GM23338 (cell line): ENCODE measurements at regions not wholly inside any gene's neighbourhood (a gene's known extent, or its start where the extent isn't known, plus 50 kb on each side); places are given as distances from the start of the nearest gene placed in this dataset.

ENCODE experiments used
- ATAC-seq: fragments of 200-7000 bp; cut with Tn5 transposase; 3 replicates; pipeline ENCODE4 v1.9.1; 2020
- DNase-seq: peaks from one replicate; pipeline ENCODE4 v3.0.0-alpha.2; 2015; ENCODE audit warnings: low spot score
- H2AFZ ChIP-seq: fragments of 200-600 bp; sonication (generic); 2 replicates; pipeline ENCODE4 v1.8.0; 2016; ENCODE audit warnings: antibody characterized with exemption, mild to moderate bottlenecking, moderate library complexity
- H3F3A ChIP-seq: fragments of 200-600 bp; sonication (generic); replicated peaks from 2 replicates; pipeline ENCODE4 v1.8.0; 2017; ENCODE audit warnings: antibody characterized with exemption, mixed run types, low read depth
- H3K27ac ChIP-seq: fragments of 200-600 bp; sonication (generic); 2 replicates; pipeline ENCODE4 v1.6.1; 2016; ENCODE audit warnings: low read depth
- H3K27me3 ChIP-seq: fragments of 200-600 bp; sonication (generic); 2 replicates; pipeline ENCODE4 v1.8.0; 2016; ENCODE audit warnings: mild to moderate bottlenecking, mixed run types, moderate library complexity; ENCODE audit not compliant: insufficient read depth
- H3K36me3 ChIP-seq: fragments of 200-600 bp; sonication (generic); 2 replicates; pipeline ENCODE4 v1.8.0; 2016; ENCODE audit warnings: mild to moderate bottlenecking; ENCODE audit not compliant: insufficient read depth
- H3K4me1 ChIP-seq: fragments of 200-600 bp; sonication (generic); 2 replicates; pipeline ENCODE4 v1.8.0; 2016; ENCODE audit warnings: mild to moderate bottlenecking, moderate library complexity; ENCODE audit not compliant: insufficient read depth
- H3K4me2 ChIP-seq: fragments of 200-600 bp; sonication (generic); 2 replicates; pipeline ENCODE4 v1.7.1; 2017; ENCODE audit warnings: mixed run types
- H3K4me3 ChIP-seq: fragments of 200-600 bp; sonication (generic); 2 replicates; pipeline ENCODE4 v1.6.1; 2016; ENCODE audit warnings: mixed run types
- H3K79me2 ChIP-seq: fragments of 200-600 bp; sonication (generic); replicated peaks from 2 replicates; pipeline ENCODE4 v1.8.0; 2017; ENCODE audit warnings: mild to moderate bottlenecking; ENCODE audit not compliant: insufficient read depth
- H3K9me2 ChIP-seq: fragments of 200-600 bp; sonication (generic); 2 replicates; pipeline ENCODE4 v1.8.0; 2017; ENCODE audit not compliant: insufficient read depth
- H4K20me1 ChIP-seq: fragments of 200-600 bp; sonication (generic); replicated peaks from 2 replicates; pipeline ENCODE4 v1.8.0; 2017; ENCODE audit warnings: mild to moderate bottlenecking; ENCODE audit not compliant: insufficient read depth
- H3K27ac Mint-ChIP-seq: 2 replicates; pipeline ENCODE4 v1.8.0; 2020; ENCODE audit warnings: inconsistent platforms, mild to moderate bottlenecking, moderate library complexity, mixed read lengths
- H3K27me3 Mint-ChIP-seq: 3 replicates; pipeline ENCODE4 v1.8.0; 2022; ENCODE audit warnings: low read depth, mild to moderate bottlenecking, moderate library complexity, mixed read lengths, inconsistent platforms; ENCODE audit not compliant: insufficient read depth, poor library complexity
- H3K36me3 Mint-ChIP-seq: 3 replicates; pipeline ENCODE4 v1.8.0; 2021; ENCODE audit warnings: low read depth, mild to moderate bottlenecking, inconsistent platforms, moderate library complexity, mixed read lengths
- H3K4me1 Mint-ChIP-seq: 3 replicates; pipeline ENCODE4 v1.8.0; 2020; ENCODE audit warnings: mild to moderate bottlenecking, inconsistent platforms, mixed read lengths
- H3K4me3 Mint-ChIP-seq: 3 replicates; pipeline ENCODE4 v1.8.0; 2021; ENCODE audit warnings: moderate library complexity, mild to moderate bottlenecking, inconsistent platforms, mixed read lengths
- H3K9me3 Mint-ChIP-seq: 3 replicates; pipeline ENCODE4 v1.8.0; 2020; ENCODE audit warnings: moderate library complexity, mild to moderate bottlenecking, inconsistent platforms, mixed read lengths
- CREB1 ChIP-seq: fragments of 250-450 bp; sonication (Bioruptor Pico); IDR thresholded peaks from 2 replicates; pipeline ENCODE4 v1.5.0; 2020; ENCODE audit warnings: low read depth, mild to moderate bottlenecking, moderate library complexity
- CTCF ChIP-seq, 2 experiments: fragments of 200-600 bp in 1 of 2; sonication (generic) in 1 of 2; conservative IDR thresholded peaks; 2 replicates each; pipeline versions ENCODE4 v1.5.1 to v1.6.1; 2016 to 2017; ENCODE audit warnings: antibody characterized with exemption in 2 of 2, low read depth in 2 of 2, mild to moderate bottlenecking in 2 of 2, moderate library complexity in 1 of 2
- EZH2 ChIP-seq: fragments of 200-600 bp; sonication (generic); IDR thresholded peaks from one replicate; pipeline ENCODE4 v1.8.0; 2017; ENCODE audit warnings: antibody characterized with exemption, mild to moderate bottlenecking, low read depth; ENCODE audit not compliant: unreplicated experiment
- EZH2phosphoT487 ChIP-seq: fragments of 200-600 bp; sonication (generic); IDR thresholded peaks from one replicate; pipeline ENCODE4 v1.8.1; 2018; ENCODE audit warnings: antibody characterized with exemption; ENCODE audit not compliant: unreplicated experiment
- JUNB ChIP-seq: IDR thresholded peaks from one replicate; pipeline ENCODE4 v1.6.1; 2016; ENCODE audit warnings: antibody characterized with exemption; ENCODE audit not compliant: unreplicated experiment
- NANOG ChIP-seq: IDR thresholded peaks from 2 replicates; pipeline ENCODE4 v1.6.1; 2016; ENCODE audit warnings: antibody characterized with exemption, borderline replicate concordance
- POLR2AphosphoS5 ChIP-seq: IDR thresholded peaks from 2 replicates; pipeline ENCODE4 v1.6.1; 2016; ENCODE audit warnings: antibody characterized with exemption, low read depth
- STAT1 ChIP-seq: IDR thresholded peaks from one replicate; pipeline ENCODE4 v1.6.1; 2016; ENCODE audit warnings: antibody characterized with exemption; ENCODE audit not compliant: unreplicated experiment
- ZNF114 ChIP-seq: fragments of 250-450 bp; sonication (Bioruptor Pico); IDR thresholded peaks from 2 replicates; pipeline ENCODE4 v1.5.0; 2020; ENCODE audit warnings: mild to moderate bottlenecking, moderate library complexity
- ZNF331 ChIP-seq: fragments of 250-450 bp; sonication (Bioruptor Pico); IDR thresholded peaks from 2 replicates; pipeline ENCODE4 v1.5.0; 2020; ENCODE audit warnings: low read depth, mild to moderate bottlenecking, moderate library complexity
- TF ChIP-seq, protein P1 (sequence below): fragments of 250-450 bp; sonication (Bioruptor Pico); IDR thresholded peaks from 2 replicates; pipeline ENCODE4 v1.5.0; 2020; ENCODE audit warnings: mild to moderate bottlenecking, moderate library complexity
- TF ChIP-seq, protein P2 (sequence below): IDR thresholded peaks from one replicate; pipeline ENCODE4 v1.6.1; 2018; ENCODE audit warnings: antibody characterized with exemption; ENCODE audit not compliant: unreplicated experiment

- no peak for TF ChIP-seq CTCF (conservative IDR thresholded peaks at IDR 0.05; ENCODE audit: low read depth in 2 of 2)
Measured at GRCh38 chr20:51894201-51894600, 91.9 kb upstream of the SALL4 start (continued).

DNA sequence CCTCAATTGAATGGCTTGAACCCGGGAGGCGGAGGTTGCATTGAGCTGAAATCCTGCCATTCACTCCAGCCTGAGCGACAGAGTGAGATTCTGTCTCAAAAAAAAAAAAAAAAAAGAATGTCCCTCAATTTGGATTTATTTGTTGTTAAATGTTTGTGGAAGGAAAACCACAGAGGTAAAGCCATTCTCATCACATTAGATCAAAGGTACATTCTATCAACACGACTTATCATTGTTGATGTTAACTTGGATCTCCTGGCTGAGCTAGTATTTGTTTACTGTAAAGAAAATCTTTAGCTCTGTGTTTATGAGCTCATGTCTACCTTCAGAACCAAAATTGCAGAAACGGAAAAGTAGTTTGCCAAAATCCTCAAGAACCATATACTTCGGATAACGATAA, 91.4 kb upstream of the SALL4 start:
- H4K20me1 ChIP-seq, result no peaks in the 10 kb centered on the region
- Mint-ChIP-seq H3K4me1 (peaks cover 20% of the 10 kb centered on the region), H3K4me3 (no peak overlapping the region), H3K27ac (no peak overlapping the region), H3K27me3 (no peaks in the 10 kb centered on the region), H3K9me3 (no peaks in the 10 kb centered on the region), H3K36me3 (no peaks in the 10 kb centered on the region)
- no peaks in the 10 kb centered on the region for H3K79me2 ChIP-seq
- no peaks in the 10 kb centered on the region for H3F3A ChIP-seq
- no peak overlapping the region for H3K4me2 ChIP-seq
- no peaks in the 10 kb centered on the region for H3K9me2 ChIP-seq
- no peaks in the 10 kb centered on the region for H3K36me3 ChIP-seq
- ATAC-seq (no peak), DNase-seq (no peak)
- peaks cover 19% of the 10 kb centered on the region for H3K4me1 ChIP-seq
- no peaks in the 10 kb centered on the region for H3K27me3 ChIP-seq
- H2AFZ ChIP-seq, result no peak overlapping the region; the same call in 1 of the 2 replicates
- no peak overlapping the region for H3K4me3 ChIP-seq
- H3K27ac ChIP-seq, result no peak overlapping the region
- no peak for TF ChIP-seq ZNF114
- no peak for TF ChIP-seq CREB1 (CRISPR knock-in tag)
- no peak for TF ChIP-seq EZH2
- TF ChIP-seq EZH2phosphoT487, result no peak
- TF ChIP-seq, protein P1, sequence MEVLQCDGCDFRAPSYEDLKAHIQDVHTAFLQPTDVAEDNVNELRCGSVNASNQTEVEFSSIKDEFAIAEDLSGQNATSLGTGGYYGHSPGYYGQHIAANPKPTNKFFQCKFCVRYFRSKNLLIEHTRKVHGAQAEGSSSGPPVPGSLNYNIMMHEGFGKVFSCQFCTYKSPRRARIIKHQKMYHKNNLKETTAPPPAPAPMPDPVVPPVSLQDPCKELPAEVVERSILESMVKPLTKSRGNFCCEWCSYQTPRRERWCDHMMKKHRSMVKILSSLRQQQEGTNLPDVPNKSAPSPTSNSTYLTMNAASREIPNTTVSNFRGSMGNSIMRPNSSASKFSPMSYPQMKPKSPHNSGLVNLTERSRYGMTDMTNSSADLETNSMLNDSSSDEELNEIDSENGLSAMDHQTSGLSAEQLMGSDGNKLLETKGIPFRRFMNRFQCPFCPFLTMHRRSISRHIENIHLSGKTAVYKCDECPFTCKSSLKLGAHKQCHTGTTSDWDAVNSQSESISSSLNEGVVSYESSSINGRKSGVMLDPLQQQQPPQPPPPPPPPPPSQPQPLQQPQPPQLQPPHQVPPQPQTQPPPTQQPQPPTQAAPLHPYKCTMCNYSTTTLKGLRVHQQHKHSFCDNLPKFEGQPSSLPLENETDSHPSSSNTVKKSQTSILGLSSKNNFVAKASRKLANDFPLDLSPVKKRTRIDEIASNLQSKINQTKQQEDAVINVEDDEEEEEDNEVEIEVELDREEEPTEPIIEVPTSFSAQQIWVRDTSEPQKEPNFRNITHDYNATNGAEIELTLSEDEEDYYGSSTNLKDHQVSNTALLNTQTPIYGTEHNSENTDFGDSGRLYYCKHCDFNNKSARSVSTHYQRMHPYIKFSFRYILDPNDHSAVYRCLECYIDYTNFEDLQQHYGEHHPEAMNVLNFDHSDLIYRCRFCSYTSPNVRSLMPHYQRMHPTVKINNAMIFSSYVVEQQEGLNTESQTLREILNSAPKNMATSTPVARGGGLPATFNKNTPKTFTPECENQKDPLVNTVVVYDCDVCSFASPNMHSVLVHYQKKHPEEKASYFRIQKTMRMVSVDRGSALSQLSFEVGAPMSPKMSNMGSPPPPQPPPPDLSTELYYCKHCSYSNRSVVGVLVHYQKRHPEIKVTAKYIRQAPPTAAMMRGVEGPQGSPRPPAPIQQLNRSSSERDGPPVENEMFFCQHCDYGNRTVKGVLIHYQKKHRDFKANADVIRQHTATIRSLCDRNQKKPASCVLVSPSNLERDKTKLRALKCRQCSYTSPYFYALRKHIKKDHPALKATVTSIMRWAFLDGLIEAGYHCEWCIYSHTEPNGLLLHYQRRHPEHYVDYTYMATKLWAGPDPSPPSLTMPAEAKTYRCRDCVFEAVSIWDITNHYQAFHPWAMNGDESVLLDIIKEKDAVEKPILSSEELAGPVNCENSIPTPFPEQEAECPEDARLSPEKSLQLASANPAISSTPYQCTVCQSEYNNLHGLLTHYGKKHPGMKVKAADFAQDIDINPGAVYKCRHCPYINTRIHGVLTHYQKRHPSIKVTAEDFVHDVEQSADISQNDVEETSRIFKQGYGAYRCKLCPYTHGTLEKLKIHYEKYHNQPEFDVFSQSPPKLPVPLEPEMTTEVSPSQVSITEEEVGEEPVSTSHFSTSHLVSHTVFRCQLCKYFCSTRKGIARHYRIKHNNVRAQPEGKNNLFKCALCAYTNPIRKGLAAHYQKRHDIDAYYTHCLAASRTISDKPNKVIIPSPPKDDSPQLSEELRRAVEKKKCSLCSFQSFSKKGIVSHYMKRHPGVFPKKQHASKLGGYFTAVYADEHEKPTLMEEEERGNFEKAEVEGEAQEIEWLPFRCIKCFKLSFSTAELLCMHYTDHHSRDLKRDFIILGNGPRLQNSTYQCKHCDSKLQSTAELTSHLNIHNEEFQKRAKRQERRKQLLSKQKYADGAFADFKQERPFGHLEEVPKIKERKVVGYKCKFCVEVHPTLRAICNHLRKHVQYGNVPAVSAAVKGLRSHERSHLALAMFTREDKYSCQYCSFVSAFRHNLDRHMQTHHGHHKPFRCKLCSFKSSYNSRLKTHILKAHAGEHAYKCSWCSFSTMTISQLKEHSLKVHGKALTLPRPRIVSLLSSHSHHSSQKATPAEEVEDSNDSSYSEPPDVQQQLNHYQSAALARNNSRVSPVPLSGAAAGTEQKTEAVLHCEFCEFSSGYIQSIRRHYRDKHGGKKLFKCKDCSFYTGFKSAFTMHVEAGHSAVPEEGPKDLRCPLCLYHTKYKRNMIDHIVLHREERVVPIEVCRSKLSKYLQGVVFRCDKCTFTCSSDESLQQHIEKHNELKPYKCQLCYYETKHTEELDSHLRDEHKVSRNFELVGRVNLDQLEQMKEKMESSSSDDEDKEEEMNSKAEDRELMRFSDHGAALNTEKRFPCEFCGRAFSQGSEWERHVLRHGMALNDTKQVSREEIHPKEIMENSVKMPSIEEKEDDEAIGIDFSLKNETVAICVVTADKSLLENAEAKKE (CRISPR knock-in tag), result no peak
- no peak for TF ChIP-seq POLR2AphosphoS5
- TF ChIP-seq, protein P2, sequence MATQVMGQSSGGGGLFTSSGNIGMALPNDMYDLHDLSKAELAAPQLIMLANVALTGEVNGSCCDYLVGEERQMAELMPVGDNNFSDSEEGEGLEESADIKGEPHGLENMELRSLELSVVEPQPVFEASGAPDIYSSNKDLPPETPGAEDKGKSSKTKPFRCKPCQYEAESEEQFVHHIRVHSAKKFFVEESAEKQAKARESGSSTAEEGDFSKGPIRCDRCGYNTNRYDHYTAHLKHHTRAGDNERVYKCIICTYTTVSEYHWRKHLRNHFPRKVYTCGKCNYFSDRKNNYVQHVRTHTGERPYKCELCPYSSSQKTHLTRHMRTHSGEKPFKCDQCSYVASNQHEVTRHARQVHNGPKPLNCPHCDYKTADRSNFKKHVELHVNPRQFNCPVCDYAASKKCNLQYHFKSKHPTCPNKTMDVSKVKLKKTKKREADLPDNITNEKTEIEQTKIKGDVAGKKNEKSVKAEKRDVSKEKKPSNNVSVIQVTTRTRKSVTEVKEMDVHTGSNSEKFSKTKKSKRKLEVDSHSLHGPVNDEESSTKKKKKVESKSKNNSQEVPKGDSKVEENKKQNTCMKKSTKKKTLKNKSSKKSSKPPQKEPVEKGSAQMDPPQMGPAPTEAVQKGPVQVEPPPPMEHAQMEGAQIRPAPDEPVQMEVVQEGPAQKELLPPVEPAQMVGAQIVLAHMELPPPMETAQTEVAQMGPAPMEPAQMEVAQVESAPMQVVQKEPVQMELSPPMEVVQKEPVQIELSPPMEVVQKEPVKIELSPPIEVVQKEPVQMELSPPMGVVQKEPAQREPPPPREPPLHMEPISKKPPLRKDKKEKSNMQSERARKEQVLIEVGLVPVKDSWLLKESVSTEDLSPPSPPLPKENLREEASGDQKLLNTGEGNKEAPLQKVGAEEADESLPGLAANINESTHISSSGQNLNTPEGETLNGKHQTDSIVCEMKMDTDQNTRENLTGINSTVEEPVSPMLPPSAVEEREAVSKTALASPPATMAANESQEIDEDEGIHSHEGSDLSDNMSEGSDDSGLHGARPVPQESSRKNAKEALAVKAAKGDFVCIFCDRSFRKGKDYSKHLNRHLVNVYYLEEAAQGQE, result no peak
- TF ChIP-seq ZNF331, result no peak
- no peak for TF ChIP-seq NANOG
- TF ChIP-seq JUNB, result no peak
- TF ChIP-seq CTCF (conservative IDR thresholded peaks at IDR 0.05; ENCODE audit: low read depth in 2 of 2), result no peak
- TF ChIP-seq STAT1, result no peak
